ENCODE measurements at regions not wholly inside any gene's neighbourhood (a gene's known extent, or its start where the extent isn't known, plus 50 kb on each side); places are given as distances from the start of the nearest gene placed in this dataset.

DNA sequence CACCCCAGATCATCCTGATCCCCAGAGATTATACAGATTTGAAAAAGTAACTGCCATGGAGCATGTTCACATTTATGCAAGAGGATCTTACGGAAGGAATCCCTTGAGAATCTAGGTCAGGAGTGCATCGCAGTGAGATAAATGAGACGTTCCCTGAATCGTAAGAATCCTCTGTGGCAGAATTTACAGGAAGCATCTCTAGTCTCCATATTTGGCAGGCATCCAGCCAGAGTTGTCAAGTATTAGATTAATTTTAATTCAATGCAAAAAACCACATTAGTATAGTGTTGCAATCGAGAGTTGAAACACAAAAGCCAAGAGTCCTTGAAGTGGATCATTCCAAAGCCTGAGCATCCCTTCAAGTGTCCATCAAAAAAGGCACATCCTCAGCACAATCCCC lies 100.8 kb downstream of the RRAGC start:
- Histone ChIP-seq H3K23ac (ENCODE audit: low read length) (no peak overlapping the region), H3K18ac (ENCODE audit: low read length) (no peak overlapping the region), H3K4me3 (ENCODE audit: low read depth, low read length) (no peak overlapping the region), H2AK5ac (ENCODE audit: low read length) (no peak overlapping the region), H2AFZ (ENCODE audit: insufficient read depth, low read length, poor library complexity) (no peak overlapping the region), H4K8ac (ENCODE audit: low read depth, low read length) (no peak overlapping the region), H2BK12ac (ENCODE audit: low read length) (no peak overlapping the region), H3K27me3 (ENCODE audit: insufficient read depth, low read length) (no peaks in the 10 kb centered on the region), H2BK5ac (ENCODE audit: low read depth, low read length, poor library complexity) (no peak overlapping the region), H3K79me1 (ENCODE audit: low read length) (no peaks in the 10 kb centered on the region), H3K4me2 (ENCODE audit: low read length) (no peak overlapping the region), H2BK120ac (ENCODE audit: insufficient read depth, low read length, poor library complexity) (no peak overlapping the region), H3K9ac (ENCODE audit: low read length) (no peak overlapping the region), H3K9me3 (ENCODE audit: insufficient read depth, low read depth, low read length) (no peaks in the 10 kb centered on the region), H3K79me2 (ENCODE audit: control insufficient read depth, insufficient read depth, low read length, poor library complexity) (no peaks in the 10 kb centered on the region), H3K14ac (ENCODE audit: low read length) (no peak overlapping the region), H3K4ac (ENCODE audit: low read depth, low read length) (no peak overlapping the region), H3K4me1 (ENCODE audit: control insufficient read depth in 1 of 2, insufficient read depth in 2 of 2, low read length in 2 of 2) (no peaks in the 10 kb centered on the region), H4K12ac (ENCODE audit: low read depth, low read length) (no peak overlapping the region), H3K27ac (ENCODE audit: low read depth, low read length) (no peak overlapping the region), H4K91ac (ENCODE audit: low read depth, low read length) (no peak overlapping the region), H3K36me3 (ENCODE audit: control insufficient read depth in 1 of 2, insufficient read depth in 2 of 2, low read length in 2 of 2) (no peaks in the 10 kb centered on the region)
- DNase-seq: no peak
- no CpG with 5 or more reads among the region's 5 CpGs for WGBS (ENCODE audit: extremely low coverage, insufficient coverage, insufficient read length)

DNA sequence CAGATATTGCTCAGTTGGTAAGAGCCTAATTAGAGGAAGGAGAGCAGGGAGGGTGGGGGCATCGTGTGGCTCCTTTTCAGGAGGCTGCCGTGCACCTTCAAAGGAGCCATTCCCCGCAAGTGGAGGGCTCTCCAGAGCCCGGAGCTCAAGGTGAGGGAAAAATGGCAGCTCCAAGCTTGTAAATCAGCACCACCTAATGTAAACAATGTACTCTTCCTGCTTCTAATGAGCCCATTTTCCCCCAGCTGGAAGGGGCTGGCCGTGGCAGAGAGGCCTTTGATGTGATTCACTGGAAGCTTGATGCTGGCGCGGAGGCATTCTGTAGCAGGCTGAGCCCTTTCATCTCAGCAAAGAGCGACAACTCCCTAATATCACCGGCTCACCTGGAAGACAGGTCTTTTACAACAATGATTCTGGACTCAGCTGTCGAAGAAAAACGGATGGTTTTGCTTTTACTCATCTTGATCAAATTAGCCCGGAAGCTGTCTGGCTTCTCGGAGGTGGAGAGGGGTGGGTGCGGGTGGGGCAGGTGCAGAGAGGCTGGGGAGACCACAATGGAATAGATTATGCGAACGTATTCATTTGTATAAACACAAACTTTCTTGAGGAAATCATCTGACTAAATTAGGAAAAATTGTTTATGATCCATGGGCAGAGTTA lies 112.5 kb downstream of the RRAGC start:
- Histone ChIP-seq H2BK120ac (ENCODE audit: insufficient read depth, low read length, poor library complexity) (no peak overlapping the region), H4K12ac (ENCODE audit: low read depth, low read length) (no peak overlapping the region), H3K4ac (ENCODE audit: low read depth, low read length) (no peak overlapping the region), H2BK12ac (ENCODE audit: low read length) (no peak overlapping the region), H3K4me2 (ENCODE audit: low read length) (no peak overlapping the region), H3K9ac (ENCODE audit: low read length) (no peak overlapping the region), H3K36me3 (ENCODE audit: control insufficient read depth in 1 of 2, insufficient read depth in 2 of 2, low read length in 2 of 2) (no peaks in the 10 kb centered on the region), H3K79me1 (ENCODE audit: low read length) (peaks cover 5% of the 10 kb centered on the region), H3K27ac (ENCODE audit: low read depth, low read length) (no peak overlapping the region), H4K91ac (ENCODE audit: low read depth, low read length) (no peak overlapping the region), H3K18ac (ENCODE audit: low read length) (no peak overlapping the region), H2BK5ac (ENCODE audit: low read depth, low read length, poor library complexity) (no peak overlapping the region), H3K4me1 (ENCODE audit: control insufficient read depth in 1 of 2, insufficient read depth in 2 of 2, low read length in 2 of 2) (peaks cover 11 to 16% of the 10 kb centered on the region in 2 experiments), H2AFZ (ENCODE audit: insufficient read depth, low read length, poor library complexity) (no peak overlapping the region), H3K4me3 (ENCODE audit: low read depth, low read length) (no peak overlapping the region), H3K27me3 (ENCODE audit: insufficient read depth, low read length) (no peaks in the 10 kb centered on the region), H3K79me2 (ENCODE audit: control insufficient read depth, insufficient read depth, low read length, poor library complexity) (no peaks in the 10 kb centered on the region), H3K14ac (ENCODE audit: low read length) (no peak overlapping the region), H3K23ac (ENCODE audit: low read length) (no peak overlapping the region), H4K8ac (ENCODE audit: low read depth, low read length) (no peak overlapping the region), H2AK5ac (ENCODE audit: low read length) (no peak overlapping the region), H3K9me3 (ENCODE audit: insufficient read depth, low read depth, low read length) (no peaks in the 10 kb centered on the region)
- peak; percentile 36 to 49 for DNase-seq
- WGBS (ENCODE audit: extremely low coverage, insufficient coverage, insufficient read length): no CpG with 5 or more reads among the region's 16 CpGs

- Histone ChIP-seq H3K9ac (ENCODE audit: low read length) (no peak overlapping the region), H3K79me1 (ENCODE audit: low read length) (peaks cover 6% of the 10 kb centered on the region), H4K91ac (ENCODE audit: low read depth, low read length) (no peak overlapping the region), H3K27me3 (ENCODE audit: insufficient read depth, low read length) (no peaks in the 10 kb centered on the region), H2BK5ac (ENCODE audit: low read depth, low read length, poor library complexity) (no peak overlapping the region), H2BK12ac (ENCODE audit: low read length) (no peak overlapping the region), H3K23ac (ENCODE audit: low read length) (no peak overlapping the region), H4K8ac (ENCODE audit: low read depth, low read length) (no peak overlapping the region), H3K4me2 (ENCODE audit: low read length) (no peak overlapping the region), H3K4me3 (ENCODE audit: low read depth, low read length) (no peak overlapping the region), H3K14ac (ENCODE audit: low read length) (no peak overlapping the region), H3K27ac (ENCODE audit: low read depth, low read length) (no peak overlapping the region), H3K4me1 (ENCODE audit: control insufficient read depth in 1 of 2, insufficient read depth in 2 of 2, low read length in 2 of 2) (peaks cover 11 to 17% of the 10 kb centered on the region in 2 experiments), H3K18ac (ENCODE audit: low read length) (no peak overlapping the region), H4K12ac (ENCODE audit: low read depth, low read length) (no peak overlapping the region), H3K4ac (ENCODE audit: low read depth, low read length) (no peak overlapping the region), H3K79me2 (ENCODE audit: control insufficient read depth, insufficient read depth, low read length, poor library complexity) (no peaks in the 10 kb centered on the region), H2BK120ac (ENCODE audit: insufficient read depth, low read length, poor library complexity) (no peak overlapping the region), H3K9me3 (ENCODE audit: insufficient read depth, low read depth, low read length) (no peaks in the 10 kb centered on the region), H2AFZ (ENCODE audit: insufficient read depth, low read length, poor library complexity) (no peak overlapping the region), H2AK5ac (ENCODE audit: low read length) (no peak overlapping the region), H3K36me3 (ENCODE audit: control insufficient read depth in 1 of 2, insufficient read depth in 2 of 2, low read length in 2 of 2) (no peaks in the 10 kb centered on the region)
- no peak for DNase-seq
- WGBS (ENCODE audit: extremely low coverage, insufficient coverage, insufficient read length): no CpG with 5 or more reads among the region's 6 CpGs
These were observed 113.1 kb downstream of the RRAGC start for GRCh38 chr1:38746402-38746935.

DNA sequence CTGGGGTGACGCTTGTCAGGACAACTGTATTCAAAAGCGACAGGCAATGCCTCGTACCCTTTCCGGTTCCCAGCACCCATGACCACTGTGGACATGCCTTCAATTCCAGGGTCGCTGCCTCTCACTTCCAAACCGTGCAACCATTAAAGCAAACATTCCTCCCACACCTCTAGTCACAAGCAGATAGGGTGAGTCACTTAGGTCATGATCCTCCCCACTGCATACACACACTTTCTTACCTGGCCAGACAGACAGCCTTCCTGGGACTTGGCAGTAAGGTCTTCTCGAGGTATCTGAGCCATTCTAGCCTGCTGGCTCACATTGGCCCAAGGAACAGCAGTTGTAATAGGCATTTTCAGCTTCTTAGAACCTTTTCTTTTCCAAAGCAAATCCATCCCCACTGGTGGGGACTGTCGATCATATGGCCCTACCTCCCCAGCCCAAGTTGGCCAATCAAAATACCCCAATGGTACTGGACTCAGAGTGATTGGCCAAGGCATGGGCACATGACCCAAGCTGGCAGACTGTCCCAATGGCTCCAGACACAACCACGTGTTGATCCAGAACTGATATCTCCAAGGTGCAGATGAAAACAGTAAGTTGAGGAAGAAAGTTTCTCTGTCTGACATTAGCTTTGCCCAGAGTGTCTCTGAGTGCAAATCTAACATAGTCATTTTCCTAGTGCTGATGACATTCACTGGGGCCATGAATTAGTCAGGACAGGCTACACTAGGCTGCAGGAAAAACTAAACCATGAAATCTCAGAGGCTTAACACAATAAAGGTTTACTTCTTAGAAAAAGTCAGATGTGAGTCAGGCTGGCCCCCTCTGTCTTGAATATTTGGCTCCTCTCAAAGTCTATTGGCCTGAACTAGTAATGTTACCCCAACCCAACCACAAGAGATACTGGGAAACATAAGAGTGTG lies 113.8 kb downstream of the RRAGC start:
- peak overlapping the region; percentile 20 for H2BK12ac ChIP-seq (ENCODE audit: low read length)
- H3K27me3 ChIP-seq (ENCODE audit: insufficient read depth, low read length): no peaks in the 10 kb centered on the region
- H3K14ac ChIP-seq (ENCODE audit: low read length): no peak overlapping the region
- H2BK120ac ChIP-seq (ENCODE audit: insufficient read depth, low read length, poor library complexity): no peak overlapping the region
- peaks cover 10% of the 10 kb centered on the region for H3K79me1 ChIP-seq (ENCODE audit: low read length)
- H3K4me2 ChIP-seq (ENCODE audit: low read length): no peak overlapping the region
- no peak overlapping the region for H4K8ac ChIP-seq (ENCODE audit: low read depth, low read length)
- WGBS (ENCODE audit: extremely low coverage, insufficient coverage, insufficient read length): no CpG with 5 or more reads among the region's 9 CpGs
- no peak overlapping the region for H3K4ac ChIP-seq (ENCODE audit: low read depth, low read length)
- no peak overlapping the region for H2AK5ac ChIP-seq (ENCODE audit: low read length)
- H3K9ac ChIP-seq (ENCODE audit: low read length): no peak overlapping the region
- H3K36me3 ChIP-seq (ENCODE audit: control insufficient read depth in 1 of 2, insufficient read depth in 2 of 2, low read length in 2 of 2): no peaks in the 10 kb centered on the region
- no peak overlapping the region for H4K12ac ChIP-seq (ENCODE audit: low read depth, low read length)
- peak; percentile 78 to 90 for DNase-seq
- no peak overlapping the region for H3K23ac ChIP-seq (ENCODE audit: low read length)
- H3K79me2 ChIP-seq (ENCODE audit: control insufficient read depth, insufficient read depth, low read length, poor library complexity): no peaks in the 10 kb centered on the region
- H4K91ac ChIP-seq (ENCODE audit: low read depth, low read length): no peak overlapping the region
- H2BK5ac ChIP-seq (ENCODE audit: low read depth, low read length, poor library complexity): no peak overlapping the region
- no peak overlapping the region for H3K27ac ChIP-seq (ENCODE audit: low read depth, low read length)
- H3K4me1 ChIP-seq (ENCODE audit: control insufficient read depth in 1 of 2, insufficient read depth in 2 of 2, low read length in 2 of 2): peaks cover 15 to 21% of the 10 kb centered on the region in 2 experiments
- H3K9me3 ChIP-seq (ENCODE audit: insufficient read depth, low read depth, low read length): no peaks in the 10 kb centered on the region
- no peak overlapping the region for H2AFZ ChIP-seq (ENCODE audit: insufficient read depth, low read length, poor library complexity)
- no peak overlapping the region for H3K18ac ChIP-seq (ENCODE audit: low read length)
- H3K4me3 ChIP-seq (ENCODE audit: low read depth, low read length): no peak overlapping the region

Data from trophoblast cell (in vitro differentiated cells and primary cell).